Thyroid gland (tissue), 4 donors: ENCODE measurements at regions not wholly inside any gene's neighbourhood (a gene's known extent, or its start where the extent isn't known, plus 50 kb on each side); places are given as distances from the start of the nearest gene placed in this dataset.

Source experiments
- POLR2A ChIP-seq, 2 donors: fragments of 450-650 bp; IDR thresholded peaks; one replicate each; pipeline ENCODE4 v1.6.1; 2017; ENCODE audit warnings: antibody characterized with exemption in 2 of 2, mild to moderate bottlenecking in 2 of 2, moderate library complexity in 1 of 2
- TF ChIP-seq, protein P1 (sequence below), 6 experiments: fragments of 200-600 bp in 3 of 6; fragments of 450-650 bp in 3 of 6; sonication (generic) in 3 of 6; IDR thresholded peaks; one replicate each; pipeline ENCODE4 v1.5.1; 2016 to 2019; ENCODE audit warnings: antibody characterized with exemption in 6 of 6, mild to moderate bottlenecking in 2 of 6, inconsistent platforms in 1 of 6, moderate library complexity in 1 of 6

DNA sequence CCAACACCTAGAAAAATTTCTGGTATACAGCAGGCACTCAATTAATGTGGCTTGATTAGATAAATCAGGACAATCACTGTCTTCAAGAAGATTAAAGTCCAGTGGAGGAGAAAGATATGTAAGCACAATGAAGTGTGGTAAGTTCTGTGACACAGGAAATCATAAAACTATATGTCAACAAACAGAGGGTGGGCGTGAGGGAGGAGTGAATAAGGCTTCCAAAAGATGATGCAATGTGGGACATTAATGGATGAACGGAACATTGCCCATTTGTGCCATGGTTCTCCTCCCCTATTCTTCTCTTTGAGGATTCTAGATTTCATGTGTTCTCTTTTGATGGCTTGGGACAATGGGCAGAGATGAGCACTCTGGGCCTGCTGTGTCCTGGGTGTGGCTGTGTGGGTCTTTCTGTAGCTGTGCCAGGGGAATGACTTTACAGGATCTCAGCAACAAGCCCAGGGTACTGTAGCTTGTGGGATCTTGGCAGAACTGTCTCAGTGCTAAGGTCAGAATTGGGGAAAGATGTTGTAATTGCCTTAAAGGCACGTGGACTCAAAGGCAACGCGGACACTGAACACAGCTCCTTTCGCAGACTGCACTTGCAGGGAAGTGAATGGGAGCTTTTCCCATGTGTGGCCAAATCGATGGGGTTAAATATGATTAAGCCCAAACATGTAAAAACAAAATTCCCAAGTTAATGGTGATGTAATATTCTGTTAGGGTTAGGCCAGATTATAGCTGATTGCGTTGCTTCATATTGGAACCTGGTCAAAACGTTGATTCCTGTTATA is 366.9 kb downstream of the TGFB2 start:
- TF ChIP-seq POLR2A (IDR thresholded peaks at IDR 0.05), result no peak
- TF ChIP-seq, protein P1, sequence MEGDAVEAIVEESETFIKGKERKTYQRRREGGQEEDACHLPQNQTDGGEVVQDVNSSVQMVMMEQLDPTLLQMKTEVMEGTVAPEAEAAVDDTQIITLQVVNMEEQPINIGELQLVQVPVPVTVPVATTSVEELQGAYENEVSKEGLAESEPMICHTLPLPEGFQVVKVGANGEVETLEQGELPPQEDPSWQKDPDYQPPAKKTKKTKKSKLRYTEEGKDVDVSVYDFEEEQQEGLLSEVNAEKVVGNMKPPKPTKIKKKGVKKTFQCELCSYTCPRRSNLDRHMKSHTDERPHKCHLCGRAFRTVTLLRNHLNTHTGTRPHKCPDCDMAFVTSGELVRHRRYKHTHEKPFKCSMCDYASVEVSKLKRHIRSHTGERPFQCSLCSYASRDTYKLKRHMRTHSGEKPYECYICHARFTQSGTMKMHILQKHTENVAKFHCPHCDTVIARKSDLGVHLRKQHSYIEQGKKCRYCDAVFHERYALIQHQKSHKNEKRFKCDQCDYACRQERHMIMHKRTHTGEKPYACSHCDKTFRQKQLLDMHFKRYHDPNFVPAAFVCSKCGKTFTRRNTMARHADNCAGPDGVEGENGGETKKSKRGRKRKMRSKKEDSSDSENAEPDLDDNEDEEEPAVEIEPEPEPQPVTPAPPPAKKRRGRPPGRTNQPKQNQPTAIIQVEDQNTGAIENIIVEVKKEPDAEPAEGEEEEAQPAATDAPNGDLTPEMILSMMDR (IDR thresholded peaks at IDR 0.05), result no peak
